HCT116 (cell line): ENCODE measurements at regions not wholly inside any gene's neighbourhood (a gene's known extent, or its start where the extent isn't known, plus 50 kb on each side); places are given as distances from the start of the nearest gene placed in this dataset.

Source experiments
- ATAC-seq: fragments of 200-7000 bp; cut with Tn5 transposase; 2 replicates; pipeline ENCODE4 v1.9.1; 2020; ENCODE audit warnings: mild to moderate bottlenecking, moderate library complexity
- BruUV-seq: library from RNA; stranded (reverse); fragments of 400-500 nt; replicated peaks from 2 replicates; lab custom pipeline; 2021; lab: Mats Ljungman, UMichigan
- CTCF ChIA-PET: fragments of 300-600 bp; sonication (Branson Sonifier 250); formaldehyde crosslinking; loops from one replicate; lab custom pipeline; 2021; ENCODE audit warnings: antibody characterized with exemption; lab: Charles Lee
- POLR2A ChIA-PET: fragments of 300-600, 350-600 bp; sonication (Branson Sonifier 250); formaldehyde crosslinking; loops from one replicate; lab custom pipeline; 2021; ENCODE audit warnings: antibody characterized with exemption; lab: Charles Lee
- RAD21 ChIA-PET, 2 experiments: fragments of 300-600 bp; sonication (Branson Sonifier 250); formaldehyde crosslinking; loops; one replicate each; lab custom pipeline; 2023; ENCODE audit warnings: low total read pairs in 2 of 2; ENCODE audit not compliant: uncharacterized antibody in 2 of 2, unreplicated experiment in 2 of 2, low non-redundant PET in 1 of 2; lab: Charles Lee
- DNase-seq: peaks from one replicate; pipeline ENCODE4 v3.0.0-alpha.2; 2010; ENCODE audit warnings: low read depth, low spot score
- H2AFZ ChIP-seq: fragments of 200-600 bp; shearing (Covaris generic), sonication (generic); 2 replicates; pipeline ENCODE4 v1.6.1; 2017; ENCODE audit warnings: low read depth, mixed run types, mixed read lengths, antibody characterized with exemption, low read length; ENCODE audit not compliant: poor library complexity, severe bottlenecking
- H3K27ac ChIP-seq: 2 replicates; pipeline ENCODE4 v1.5.1; 2012; ENCODE audit warnings: low read depth, low read length
- H3K27me3 ChIP-seq: fragments of 200-600 bp; sonication (generic); 2 replicates; pipeline ENCODE4 v1.6.1; 2016; ENCODE audit warnings: mixed run types, low read length, mixed read lengths; ENCODE audit not compliant: insufficient read depth
- H3K36me3 ChIP-seq, 2 experiments: fragments of 200-500 bp in 1 of 2; fragments of 200-600 bp in 1 of 2; sonication (Bioruptor generic) in 1 of 2; sonication (generic) in 1 of 2; 2 replicates each; pipeline versions ENCODE4 v1.5.1 to v1.6.1; 2014 to 2016; ENCODE audit warnings: low read length in 2 of 2, inconsistent platforms in 1 of 2, mixed read lengths in 1 of 2, mixed run types in 1 of 2; ENCODE audit not compliant: insufficient read depth in 2 of 2, control insufficient read depth in 1 of 2
- H3K4me1 ChIP-seq, 2 experiments: fragments of 200-600 bp in 1 of 2; sonication (generic) in 1 of 2; 2 replicates each; pipeline versions ENCODE4 v1.5.1 to v1.6.1; 2012 to 2017; ENCODE audit warnings: low read length in 2 of 2, inconsistent platforms in 1 of 2, mild to moderate bottlenecking in 1 of 2, mixed read lengths in 1 of 2, mixed run types in 1 of 2, moderate library complexity in 1 of 2; ENCODE audit not compliant: insufficient read depth in 2 of 2, control insufficient read depth in 1 of 2
- H3K4me2 ChIP-seq: fragments of 200-600 bp; sonication (generic); 2 replicates; pipeline ENCODE4 v1.6.1; 2017; ENCODE audit warnings: mixed run types, low read length, mixed read lengths
- H3K4me3 ChIP-seq, 2 experiments: fragments of 200-600 bp in 1 of 2; sonication (generic) in 1 of 2; replicated peaks in 1 of 2; 2 replicates each; pipeline ENCODE4 v1.5.1; 2011 to 2016; ENCODE audit warnings: low read length in 2 of 2, control low read depth in 1 of 2, low read depth in 1 of 2, mild to moderate bottlenecking in 1 of 2, mixed read lengths in 1 of 2, mixed run types in 1 of 2
- H3K79me2 ChIP-seq: fragments of 200-600 bp; sonication (generic); 2 replicates; pipeline ENCODE4 v1.6.1; 2017; ENCODE audit warnings: mild to moderate bottlenecking, mixed run types, low read length, moderate library complexity, mixed read lengths; ENCODE audit not compliant: insufficient read depth
- H3K9ac ChIP-seq: fragments of 200-600 bp; sonication (generic); 2 replicates; pipeline ENCODE4 v1.6.1; 2016; ENCODE audit warnings: low read length, mixed read lengths
- H3K9me2 ChIP-seq: fragments of 200-600 bp; sonication (generic), shearing (Covaris generic); 2 replicates; pipeline ENCODE4 v1.6.1; 2017; ENCODE audit warnings: mixed run types, mild to moderate bottlenecking, moderate library complexity; ENCODE audit not compliant: insufficient read depth
- H3K9me3 ChIP-seq, 2 experiments: fragments of 200-500 bp in 1 of 2; fragments of 200-600 bp in 1 of 2; sonication (Bioruptor generic) in 1 of 2; sonication (generic) in 1 of 2; 2 replicates each; pipeline ENCODE4 v1.6.1; 2014 to 2017; ENCODE audit warnings: low read length in 2 of 2, mixed read lengths in 2 of 2, inconsistent platforms in 1 of 2, low read depth in 1 of 2, mild to moderate bottlenecking in 1 of 2, mixed run types in 1 of 2, moderate library complexity in 1 of 2; ENCODE audit not compliant: control insufficient read depth in 1 of 2, insufficient read depth in 1 of 2
- H4K20me1 ChIP-seq: fragments of 200-600 bp; sonication (generic), shearing (Covaris generic); 2 replicates; pipeline ENCODE4 v1.6.1; 2017; ENCODE audit warnings: mixed run types, mild to moderate bottlenecking, moderate library complexity; ENCODE audit not compliant: insufficient read depth
- ATF3 ChIP-seq: IDR thresholded peaks from 2 replicates; pipeline ENCODE4 v1.6.1; 2012
- CEBPB ChIP-seq: IDR thresholded peaks from 2 replicates; pipeline ENCODE4 v1.6.1; 2012; ENCODE audit warnings: low read depth
- FOSL1 ChIP-seq: IDR thresholded peaks from 2 replicates; pipeline ENCODE4 v1.6.1; 2012; ENCODE audit warnings: low read depth
- JUND ChIP-seq: IDR thresholded peaks from 2 replicates; pipeline ENCODE4 v1.6.1; 2012
- MAX ChIP-seq: IDR thresholded peaks from 2 replicates; pipeline ENCODE4 v1.6.1; 2012
- POLR2A ChIP-seq: IDR thresholded peaks from 2 replicates; pipeline ENCODE4 v1.7.0; 2011; ENCODE audit warnings: borderline replicate concordance; ENCODE audit not compliant: insufficient read depth, insufficient read length; ENCODE audit errors: extremely low read depth
- RAD21 ChIP-seq: IDR thresholded peaks from 2 replicates; pipeline ENCODE4 v1.6.1; 2012; ENCODE audit warnings: low read depth, mild to moderate bottlenecking
- SIN3A ChIP-seq: IDR thresholded peaks from 2 replicates; pipeline ENCODE4 v1.6.1; 2012; ENCODE audit warnings: low read depth
- SRF ChIP-seq: IDR thresholded peaks from 2 replicates; pipeline ENCODE4 v1.6.1; 2012; ENCODE audit warnings: low read depth
- YY1 ChIP-seq: IDR thresholded peaks from 2 replicates; pipeline ENCODE4 v1.6.1; 2011; ENCODE audit warnings: low read length, low read depth, moderate library complexity, mild to moderate bottlenecking; ENCODE audit not compliant: insufficient replicate concordance; ENCODE audit errors: extremely low read depth
- ZBTB33 ChIP-seq: IDR thresholded peaks from 2 replicates; pipeline ENCODE4 v1.6.1; 2011; ENCODE audit warnings: mild to moderate bottlenecking, low read length, moderate library complexity; ENCODE audit not compliant: insufficient replicate concordance; ENCODE audit errors: extremely low read depth
- intact Hi-C: fragments of 100-400 bp; cut with micrococcal nuclease; formaldehyde crosslinking; loops from 2 replicates; pipeline ENCODE4 v1.10.0; 2022

DNA sequence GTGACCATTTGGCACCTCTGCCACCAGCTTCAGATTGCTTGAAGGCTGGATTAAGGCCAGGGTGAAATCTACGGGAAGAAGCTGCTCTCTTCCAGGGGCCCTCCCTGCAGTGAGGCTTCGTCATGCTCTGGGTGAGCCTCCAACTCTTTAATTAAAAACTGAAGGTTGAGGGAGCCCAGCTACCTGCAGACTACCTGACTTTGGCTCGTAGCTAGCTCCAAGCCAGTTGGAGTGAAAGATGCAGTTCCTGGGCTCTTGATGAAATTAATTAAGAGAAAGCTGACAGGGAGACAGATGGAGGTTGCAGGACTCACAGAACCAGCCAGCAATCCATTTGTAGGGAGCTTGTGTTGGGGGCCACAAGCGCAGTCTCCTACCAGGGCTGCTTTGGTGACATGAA is 168.5 kb upstream of the SFSWAP start:
- H3K9me3 ChIP-seq, result no peaks in the 10 kb centered on the region
- H3K27ac ChIP-seq, result no peak overlapping the region
- no peak for DNase-seq
- RAD21 ChIA-PET, result no interaction called here
- H3K9me2 ChIP-seq, result no peaks in the 10 kb centered on the region
- H3K27me3 ChIP-seq, result peaks cover 15% of the 10 kb centered on the region; the same call in 1 of the 2 replicates
- no peak overlapping the region for H2AFZ ChIP-seq
- no peak overlapping the region for H3K9ac ChIP-seq
- H4K20me1 ChIP-seq, result no peaks in the 10 kb centered on the region
- ATAC-seq, result no peak
- no peak overlapping the region for H3K4me3 ChIP-seq
- no TSS peak for BruUV-seq
- H3K79me2 ChIP-seq, result no peaks in the 10 kb centered on the region
- no peaks in the 10 kb centered on the region for H3K36me3 ChIP-seq
- intact Hi-C loops, result no loop called here
- H3K4me1 ChIP-seq, result no peaks in the 10 kb centered on the region
- CTCF ChIA-PET, result no interaction called here
- TF ChIP-seq ATF3 (no peak), MAX (no peak), SIN3A (no peak), ZBTB33 (no peak), YY1 (no peak), JUND (no peak), SRF (no peak), RAD21 (no peak), CEBPB (no peak), POLR2A (no peak), FOSL1 (no peak)
- no peak overlapping the region for H3K4me2 ChIP-seq
- POLR2A ChIA-PET, result no interaction called here
